Mesothelial cell of epicardium (in vitro differentiated cells): ENCODE measurements at regions not wholly inside any gene's neighbourhood (a gene's known extent, or its start where the extent isn't known, plus 50 kb on each side); places are given as distances from the start of the nearest gene placed in this dataset.
A peak's percentile ranks its signal among the peaks of the same experiment; 100 is the strongest.

Experiments used
- DNase-seq, 2 experiments: peaks; one replicate each; pipeline ENCODE4 v3.0.0; 2021; ENCODE audit warnings: low spot score in 2 of 2; ENCODE audit not compliant: unreplicated experiment in 2 of 2
- H3K27ac Mint-ChIP-seq: 2 replicates; pipeline ENCODE4 v1.8.0; 2021; ENCODE audit warnings: mixed read lengths
- H3K27me3 Mint-ChIP-seq: 2 replicates; pipeline ENCODE4 v1.8.0; 2021; ENCODE audit warnings: low read depth, mixed read lengths
- H3K36me3 Mint-ChIP-seq: 2 replicates; pipeline ENCODE4 v1.8.0; 2021; ENCODE audit warnings: mixed read lengths
- H3K4me1 Mint-ChIP-seq: 2 replicates; pipeline ENCODE4 v1.8.0; 2021; ENCODE audit warnings: mixed read lengths
- H3K4me3 Mint-ChIP-seq: 2 replicates; pipeline ENCODE4 v1.8.0; 2021; ENCODE audit warnings: mild to moderate bottlenecking, moderate library complexity, mixed read lengths
- H3K9me3 Mint-ChIP-seq: 2 replicates; pipeline ENCODE4 v1.8.0; 2021; ENCODE audit warnings: mixed read lengths
- CTCF ChIP-seq: fragments of 200-600 bp; sonication (generic); IDR thresholded peaks from one replicate; pipeline ENCODE4 v1.5.0; 2021; ENCODE audit warnings: antibody characterized with exemption; ENCODE audit not compliant: unreplicated experiment

- H3K4me3 Mint-ChIP-seq, result no peak overlapping the region
- no peaks in the 10 kb centered on the region for H3K9me3 Mint-ChIP-seq
- peaks cover 2% of the 10 kb centered on the region for H3K4me1 Mint-ChIP-seq
- DNase-seq, result no peak
- TF ChIP-seq CTCF, result no peak
- H3K27me3 Mint-ChIP-seq, result no peaks in the 10 kb centered on the region
- H3K36me3 Mint-ChIP-seq, result no peaks in the 10 kb centered on the region
- no peak overlapping the region for H3K27ac Mint-ChIP-seq
Observed at GRCh38 chr19:20431826-20432225, 133.8 kb downstream of the ZNF737 start.

- Mint-ChIP-seq H3K27me3 (no peaks in the 10 kb centered on the region), H3K4me1 (peaks cover 12% of the 10 kb centered on the region), H3K36me3 (peaks cover 9% of the 10 kb centered on the region), H3K9me3 (no peaks in the 10 kb centered on the region), H3K4me3 (peak overlapping the region; percentile 95), H3K27ac (peak overlapping the region; percentile 99)
- TF ChIP-seq CTCF, result no peak
- DNase-seq, result peak in 1 of 2 experiments; percentile 37
Observed at GRCh38 chr19:20423381-20424197, 142.0 kb downstream of the ZNF737 start.

- peak in 1 of 2 experiments; percentile 38 for DNase-seq
- Mint-ChIP-seq H3K4me3 (peak overlapping the region; percentile 95), H3K27me3 (no peaks in the 10 kb centered on the region), H3K4me1 (peaks cover 12% of the 10 kb centered on the region), H3K9me3 (no peaks in the 10 kb centered on the region), H3K36me3 (peaks cover 9% of the 10 kb centered on the region), H3K27ac (peak overlapping the region; percentile 99)
- TF ChIP-seq CTCF, result no peak
Observed at GRCh38 chr19:20422216-20423205, 143.1 kb downstream of the ZNF737 start.

- TF ChIP-seq CTCF, result no peak
- no peak for DNase-seq
- H3K9me3 Mint-ChIP-seq, result no peaks in the 10 kb centered on the region
- H3K4me1 Mint-ChIP-seq, result peaks cover 24% of the 10 kb centered on the region
- H3K27me3 Mint-ChIP-seq, result no peaks in the 10 kb centered on the region
- H3K4me3 Mint-ChIP-seq, result no peak overlapping the region
- peaks cover 13% of the 10 kb centered on the region for H3K36me3 Mint-ChIP-seq
- peak overlapping the region; percentile 81 for H3K27ac Mint-ChIP-seq
Observed at GRCh38 chr19:20416661-20417060, 148.9 kb downstream of the ZNF737 start.

- Mint-ChIP-seq H3K4me1 (peaks cover 21% of the 10 kb centered on the region), H3K27ac (no peak overlapping the region), H3K27me3 (no peaks in the 10 kb centered on the region), H3K36me3 (peaks cover 20% of the 10 kb centered on the region), H3K9me3 (no peaks in the 10 kb centered on the region), H3K4me3 (no peak overlapping the region)
- DNase-seq, result no peak
- TF ChIP-seq CTCF, result no peak
Observed at GRCh38 chr19:20414120-20414519, 151.5 kb downstream of the ZNF737 start.
